SIG-M5 treated with dmso at 0.1 percent for 504 hours (cell line): ENCODE measurements at regions not wholly inside any gene's neighbourhood (a gene's known extent, or its start where the extent isn't known, plus 50 kb on each side); places are given as distances from the start of the nearest gene placed in this dataset.
"Not testable (repeated sequence)": the region's sequence is repeated elsewhere in the genome, so short reads cannot be mapped to it uniquely, and the experiment has no call there.

Source experiments
- DNase-seq: peaks from one replicate; lab custom pipeline; 2025; ENCODE audit not compliant: unreplicated experiment; lab: John Stamatoyannopoulos, UW

DNA sequence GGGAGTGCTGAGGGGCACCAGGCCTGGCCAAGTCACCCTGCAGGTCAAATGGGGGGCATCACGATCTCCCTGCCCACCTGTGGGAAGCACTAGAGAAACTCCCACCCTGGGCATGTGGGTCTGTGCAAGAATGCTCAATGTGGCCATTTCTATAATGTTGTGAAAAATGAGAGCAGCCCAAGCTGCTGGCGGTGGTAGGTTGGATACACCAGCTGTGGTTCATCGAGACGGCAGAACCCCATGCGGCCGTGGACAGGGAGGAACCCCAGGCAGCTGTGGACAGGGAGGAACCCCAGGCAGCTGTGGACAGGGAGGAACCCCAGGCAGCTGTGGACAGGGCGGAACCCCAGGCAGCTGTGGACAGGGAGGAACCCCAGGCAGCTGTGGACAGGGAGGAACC lies 129.1 kb downstream of the BRD1 start:
- not testable (repeated sequence) for DNase-seq

DNA sequence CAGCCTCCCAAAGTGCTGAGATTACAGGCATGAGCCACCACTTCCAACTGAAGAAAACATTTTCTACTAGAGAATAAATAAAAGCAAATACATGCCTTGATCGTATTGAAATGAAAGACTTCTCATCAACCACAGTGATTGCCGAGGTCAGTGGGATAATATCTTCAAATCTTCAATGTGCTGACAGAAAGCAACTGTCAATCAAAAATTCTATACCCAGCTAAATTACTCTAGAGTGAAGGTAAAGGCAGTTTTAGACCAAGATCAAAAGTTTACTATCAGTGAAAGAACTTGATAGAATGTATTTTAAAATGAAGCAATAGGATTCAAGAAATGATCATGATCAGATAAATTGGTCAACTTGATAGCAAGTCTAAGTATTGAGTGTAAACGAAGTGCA lies 130.6 kb downstream of the BRD1 start:
- no peak for DNase-seq

DNA sequence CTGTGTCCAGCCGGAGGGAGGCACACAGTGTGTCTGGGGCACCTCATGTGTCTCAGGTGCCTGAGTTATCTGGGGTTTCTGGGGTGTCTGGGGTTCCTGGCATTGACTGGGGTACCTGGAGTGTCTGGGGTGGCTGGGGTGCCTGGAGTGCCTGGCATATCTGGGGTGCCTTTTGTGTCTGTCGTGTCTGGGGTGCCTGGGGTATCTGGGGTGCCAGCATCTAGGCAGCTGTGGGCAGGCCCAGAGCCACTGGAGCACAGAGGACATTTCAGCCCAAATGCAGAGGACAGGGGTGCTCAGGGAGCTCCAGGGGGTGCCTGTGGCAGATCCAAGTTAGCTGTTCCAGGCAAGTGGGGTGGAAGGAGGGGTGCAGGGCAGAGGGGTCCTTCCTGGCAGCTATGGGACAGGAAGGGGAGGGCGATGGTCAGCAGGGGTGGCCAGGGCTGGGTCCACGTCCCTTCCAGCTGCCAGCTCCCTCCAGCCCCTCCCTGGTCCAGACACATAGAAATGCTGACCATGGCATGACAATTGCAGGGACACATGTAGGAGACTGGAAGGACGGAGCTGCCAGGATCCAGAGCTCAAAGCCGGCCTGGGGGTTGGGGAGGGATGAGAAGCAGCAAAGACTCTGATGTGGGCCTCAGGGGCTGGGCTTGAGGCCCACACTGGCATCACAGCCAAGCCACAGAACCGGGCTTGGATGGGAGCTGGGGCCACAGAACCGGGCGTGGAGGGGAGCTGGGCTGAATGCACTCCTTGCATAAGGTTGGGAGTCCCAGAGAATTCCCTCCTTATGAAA lies 133.0 kb downstream of the BRD1 start:
- DNase-seq: no peak

DNA sequence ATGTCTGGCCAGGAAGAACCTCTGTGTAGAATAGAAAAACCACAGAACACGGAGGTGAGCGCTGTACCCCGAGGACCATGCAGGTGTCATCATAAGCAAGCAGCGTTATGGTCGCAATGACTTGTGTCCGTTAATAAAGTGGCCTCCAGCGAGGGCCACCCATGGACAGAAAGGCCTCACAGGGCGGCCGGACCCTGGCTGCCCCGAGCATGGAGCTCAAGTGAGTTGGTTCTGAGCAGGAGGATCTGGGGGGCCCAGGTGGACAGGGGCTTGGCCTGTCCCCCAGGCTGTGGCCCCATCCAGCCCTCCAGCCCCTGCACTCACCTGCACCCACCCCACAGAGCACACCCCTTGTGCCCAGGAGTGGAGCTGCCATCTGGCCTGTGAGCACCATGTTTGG lies 133.8 kb downstream of the BRD1 start:
- no peak for DNase-seq

DNA sequence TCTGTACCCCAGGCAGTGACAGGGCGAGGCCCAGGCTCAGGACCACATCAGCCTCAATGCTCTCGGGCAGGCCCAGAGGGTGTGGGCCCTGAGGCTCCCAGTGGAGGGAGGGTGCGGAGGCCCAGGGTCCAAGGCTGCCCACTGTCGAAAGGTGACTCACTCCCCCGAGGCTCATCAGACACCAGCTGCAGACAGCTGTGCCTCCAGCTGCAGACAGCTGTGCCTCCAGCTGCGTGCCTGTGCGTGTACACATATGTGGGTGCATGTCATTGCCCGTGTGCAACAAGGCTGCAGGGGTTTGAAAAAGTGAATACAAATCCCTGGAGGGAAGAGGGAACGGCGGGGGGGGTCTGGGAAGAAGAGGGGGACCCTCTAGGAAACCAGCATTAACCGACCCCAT lies 134.3 kb downstream of the BRD1 start:
- DNase-seq: no peak

DNA sequence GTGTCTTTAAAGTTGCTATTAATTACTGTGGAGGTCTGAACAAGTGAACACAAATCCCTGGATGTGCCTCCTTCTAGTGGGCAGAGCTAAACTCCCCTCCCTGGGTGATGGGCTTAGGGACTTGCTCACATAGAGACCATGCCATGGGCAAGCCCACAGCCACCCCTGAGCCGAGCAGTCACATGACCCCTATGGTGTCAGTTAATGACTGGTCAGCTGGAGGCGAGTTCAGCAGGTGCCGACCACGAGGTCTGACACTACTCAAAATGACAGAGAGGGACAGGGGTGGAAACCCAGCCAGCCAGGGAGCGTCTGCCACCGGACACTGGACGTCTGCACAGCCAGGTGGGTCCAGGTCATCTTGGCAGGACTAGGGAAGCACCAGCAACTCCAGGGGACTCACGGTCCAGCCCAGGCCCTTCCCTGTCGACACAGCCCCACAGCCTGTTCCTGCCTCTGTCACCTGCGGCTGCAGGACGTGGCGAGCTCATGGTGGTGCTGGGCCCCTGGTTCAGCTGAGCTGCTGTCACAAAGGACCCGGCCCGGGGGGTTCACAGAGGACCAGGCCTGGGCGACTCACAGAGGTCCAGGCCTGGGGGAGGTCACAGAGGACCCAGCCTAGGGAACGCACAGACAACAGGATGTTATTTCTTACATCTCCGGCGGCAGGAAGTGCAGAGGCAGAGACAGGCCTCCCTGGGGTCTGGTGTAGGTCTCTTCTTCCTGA lies 135.0 kb downstream of the BRD1 start:
- no peak for DNase-seq

DNA sequence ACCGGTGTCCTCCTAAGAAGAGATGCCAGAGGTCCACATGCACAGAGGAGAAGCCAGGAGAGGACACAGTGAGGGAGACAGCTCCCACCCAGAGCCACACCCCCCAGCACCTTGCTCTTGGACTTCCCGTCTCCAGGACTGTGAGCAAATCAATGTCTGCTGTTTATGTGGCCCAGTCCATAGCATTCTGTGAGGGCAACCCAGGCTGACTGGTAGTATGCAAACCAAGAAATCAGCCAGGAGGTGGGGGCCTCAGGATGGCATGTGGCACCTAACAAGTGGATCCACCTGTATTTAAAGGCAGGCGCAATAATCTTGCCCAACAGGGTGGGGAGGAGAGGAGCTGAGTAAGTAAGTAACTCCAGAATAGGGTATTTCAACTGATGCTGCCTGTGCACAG lies 136.4 kb downstream of the BRD1 start:
- DNase-seq: no peak

DNA sequence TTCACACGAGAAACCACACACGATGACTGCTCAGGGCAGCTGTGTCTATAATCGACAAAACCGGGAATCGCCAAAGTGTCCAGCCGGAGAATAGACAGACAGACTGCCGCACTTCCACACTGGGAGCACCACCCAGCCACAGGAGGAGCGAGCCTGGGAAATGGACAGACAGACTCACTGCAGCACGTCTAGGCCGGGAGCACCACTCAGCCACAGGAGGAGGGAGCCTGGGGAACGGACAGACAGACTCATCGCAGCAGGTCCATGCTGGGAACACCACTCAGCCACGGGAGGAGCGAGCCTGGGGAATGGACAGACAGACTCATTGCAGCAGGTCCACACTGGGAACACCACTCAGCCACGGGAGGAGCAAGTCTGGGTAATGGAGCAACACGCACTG lies 137.2 kb downstream of the BRD1 start:
- DNase-seq: no peak

DNA sequence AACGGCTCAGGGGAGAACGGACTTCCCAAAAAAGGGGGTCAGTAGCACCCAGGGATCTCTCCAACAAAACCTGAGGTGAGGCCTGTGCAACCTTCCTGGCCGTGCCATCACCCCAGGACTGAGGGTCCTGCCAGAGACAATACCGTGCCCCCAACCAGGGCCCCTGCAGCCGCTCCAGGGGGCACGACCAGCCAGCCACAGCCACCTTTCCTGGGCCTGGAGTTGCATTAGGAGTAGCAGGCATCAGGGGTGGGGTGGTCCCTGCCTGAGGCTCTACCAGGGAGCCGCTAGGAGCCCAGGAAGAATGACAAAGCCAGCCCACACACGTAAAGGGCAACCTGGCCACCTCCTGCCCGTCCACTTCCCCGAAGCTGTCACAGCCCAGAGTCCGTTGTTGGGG lies 137.8 kb downstream of the BRD1 start:
- DNase-seq: no peak

DNA sequence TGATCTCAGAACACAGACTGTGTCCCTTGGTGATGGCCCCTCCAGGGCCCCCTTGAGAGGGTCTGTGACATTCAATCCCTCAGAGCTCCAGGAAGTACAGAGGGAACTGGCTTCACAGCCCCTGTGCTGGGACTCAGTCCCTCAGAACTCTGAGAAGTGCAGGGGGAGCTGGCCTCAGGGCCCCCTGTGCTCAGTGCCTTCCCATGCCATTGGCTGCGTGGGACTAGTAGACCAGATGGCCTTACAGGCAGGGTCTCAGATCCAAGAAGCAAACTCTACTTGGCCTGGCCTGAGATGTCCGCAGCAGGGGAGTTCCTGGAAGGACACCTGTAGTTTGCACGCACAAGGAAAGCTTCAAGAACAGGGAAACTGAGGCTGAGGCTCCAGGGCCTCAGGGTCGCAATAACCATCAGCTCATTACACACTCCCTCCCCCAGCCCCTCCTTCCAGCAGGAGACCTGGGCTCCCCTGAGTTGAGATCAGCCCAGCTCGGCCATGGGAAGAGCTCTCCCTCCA lies 138.4 kb downstream of the BRD1 start:
- DNase-seq: no peak

DNA sequence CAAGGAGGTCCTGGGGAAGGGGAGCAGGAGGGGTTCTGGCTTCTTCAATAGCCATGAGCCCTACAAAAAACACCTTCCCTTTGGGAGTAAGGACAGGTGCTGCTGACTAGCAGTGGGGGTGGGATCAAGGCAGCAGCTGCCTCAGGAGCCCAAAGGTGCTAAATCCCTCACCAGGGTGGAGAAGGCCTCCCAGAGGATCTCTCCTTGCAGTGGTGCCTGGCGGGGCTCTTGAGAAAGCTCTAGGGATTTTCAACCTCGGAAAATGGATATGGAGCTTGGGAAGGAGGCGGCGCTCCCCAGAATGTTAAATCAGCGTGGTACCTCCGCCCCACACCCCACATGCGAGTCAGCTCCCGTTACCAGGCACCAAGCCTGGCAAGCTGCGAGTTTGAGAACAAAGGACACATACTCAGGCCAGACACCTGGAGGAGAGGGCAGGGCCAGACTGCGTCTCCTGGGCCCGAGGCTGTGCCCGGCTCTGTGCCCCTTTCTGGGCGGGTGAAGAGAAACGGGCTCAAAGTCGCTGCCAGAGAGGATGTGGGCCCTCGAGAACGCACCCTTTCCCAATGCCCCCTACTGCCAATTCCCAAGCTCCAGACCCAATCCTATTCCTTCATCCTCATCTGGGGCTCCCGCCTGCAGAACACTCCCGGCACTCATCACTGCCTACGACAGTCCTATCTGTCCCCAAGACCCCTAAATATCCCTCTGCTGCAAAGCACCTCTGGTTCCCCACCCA lies 139.0 kb downstream of the BRD1 start:
- DNase-seq: no peak

DNA sequence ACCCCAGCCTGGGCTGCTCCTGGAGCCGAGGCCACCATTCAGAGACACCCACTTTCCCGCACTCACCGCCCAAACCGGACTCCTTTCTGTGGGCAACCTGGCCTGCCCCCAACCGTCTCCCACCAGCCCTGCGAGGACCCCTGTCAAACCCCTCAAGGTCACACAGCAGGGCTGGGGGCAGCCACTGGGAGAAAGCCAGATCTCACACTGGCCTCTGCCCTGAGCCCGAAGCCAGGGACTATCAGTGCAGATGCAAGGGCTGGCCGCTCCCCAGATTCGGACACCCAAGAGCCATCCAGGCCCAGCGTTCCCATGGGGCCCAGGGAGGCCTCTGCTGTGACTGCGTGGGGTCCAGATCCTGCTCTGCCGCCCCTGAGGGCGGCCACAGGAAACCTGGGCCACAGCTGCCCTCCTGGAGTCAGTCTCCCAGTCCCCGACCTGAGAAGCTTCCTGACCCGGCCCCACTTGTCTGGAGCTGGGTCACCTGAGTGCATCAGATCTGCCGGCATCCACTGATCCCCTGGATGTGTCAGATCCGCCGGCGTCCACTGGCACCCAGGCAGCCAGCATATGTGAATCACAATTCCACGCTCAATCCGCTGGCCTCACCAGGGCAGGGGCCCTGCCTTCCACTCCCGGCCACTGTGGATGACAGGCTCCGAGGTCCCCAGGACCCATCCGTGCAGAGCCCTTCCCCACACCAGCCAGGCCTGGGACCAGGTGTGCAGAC lies 139.7 kb downstream of the BRD1 start:
- no peak for DNase-seq

DNA sequence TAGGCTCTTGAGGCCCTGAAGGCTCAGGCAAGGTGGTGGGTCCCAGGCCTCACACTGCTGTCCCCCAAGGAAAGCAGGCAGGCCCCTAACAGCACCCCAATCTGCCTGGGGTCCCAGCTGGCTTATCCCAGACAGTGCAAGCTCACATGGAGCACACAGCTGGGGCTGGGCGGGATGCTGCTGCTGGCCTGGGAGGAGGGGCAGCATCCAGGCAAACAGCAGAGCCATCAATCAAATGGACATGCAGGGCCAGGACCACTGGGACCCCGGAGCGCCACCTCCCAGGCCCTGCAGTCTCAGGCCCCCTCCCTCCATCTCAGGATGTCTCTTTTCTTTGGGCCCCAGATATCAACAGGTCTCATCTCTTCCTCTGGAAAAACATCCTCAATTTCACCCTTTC lies 140.3 kb downstream of the BRD1 start:
- DNase-seq: no peak

DNA sequence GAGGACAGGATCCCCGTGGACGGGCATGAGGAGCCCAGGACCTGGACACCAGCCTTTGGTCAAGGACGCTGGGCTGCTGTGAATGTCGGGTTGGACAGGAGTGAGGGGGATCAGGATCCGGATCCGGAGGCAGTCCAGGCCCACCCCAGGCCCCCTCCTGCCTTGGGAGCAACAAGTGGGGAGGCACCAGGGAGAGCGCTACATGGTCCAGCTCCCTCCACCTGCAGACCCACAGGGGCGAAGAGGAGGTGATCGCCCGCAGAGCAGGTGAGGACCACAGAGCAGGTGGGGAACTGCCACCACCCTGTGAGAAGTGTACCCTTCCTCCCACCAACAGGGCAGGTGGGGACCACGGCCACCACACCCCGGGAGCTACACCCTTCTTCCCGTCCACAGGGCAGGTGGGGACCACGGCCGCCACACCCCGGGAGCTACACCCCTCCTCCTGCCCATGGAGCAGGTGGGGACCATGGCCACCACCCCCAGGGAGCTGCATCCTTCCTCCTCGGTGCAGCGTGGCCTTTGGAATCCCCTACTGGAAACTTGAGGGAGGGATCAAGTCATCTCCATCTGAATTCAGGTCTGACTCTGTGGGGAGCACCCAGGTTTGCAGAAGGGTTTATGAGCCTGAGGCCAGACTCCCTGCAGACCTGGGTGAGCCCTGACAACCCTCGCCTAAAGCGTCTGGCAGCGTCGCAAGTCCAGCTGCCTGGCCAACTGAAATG lies 141.0 kb downstream of the BRD1 start:
- DNase-seq: no peak

DNA sequence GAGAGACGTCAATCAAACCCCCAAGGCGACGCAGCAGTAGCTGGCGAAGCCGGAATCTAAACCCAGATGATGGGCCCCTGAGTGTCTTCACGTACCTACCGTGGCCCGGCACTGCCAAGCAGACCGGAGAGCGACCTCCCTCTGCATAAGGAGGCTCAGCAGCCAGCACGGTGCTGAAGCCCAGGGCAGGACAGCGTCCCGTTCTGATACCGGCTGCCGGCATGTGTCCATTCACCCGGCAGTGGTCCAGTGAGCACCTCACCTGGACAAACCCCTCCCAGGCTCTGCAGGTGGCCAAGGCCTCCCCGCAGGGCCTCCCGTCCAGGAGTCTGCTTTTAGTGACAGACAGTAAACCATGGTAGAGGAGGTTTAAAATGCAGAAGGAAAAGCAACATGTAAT lies 142.0 kb downstream of the BRD1 start:
- DNase-seq: no peak

DNA sequence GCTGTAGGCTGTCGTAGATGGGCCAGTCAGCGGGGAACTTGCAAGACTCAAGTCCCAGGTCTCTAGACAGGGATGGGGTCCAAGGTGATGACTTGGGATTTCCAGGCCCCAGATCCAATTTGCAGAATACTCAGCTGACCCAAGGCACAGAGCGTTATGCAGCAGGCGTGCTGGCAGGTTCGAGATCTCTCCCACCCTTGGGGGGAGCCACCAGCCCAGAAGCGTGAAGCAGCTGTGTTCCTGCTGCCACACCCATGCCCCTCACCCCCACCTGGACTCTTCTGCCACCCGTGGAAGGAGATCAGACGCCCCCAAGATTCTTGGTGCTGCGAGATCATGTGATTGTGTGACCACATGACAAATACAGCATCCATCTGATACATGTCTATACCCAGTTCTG lies 142.6 kb downstream of the BRD1 start:
- DNase-seq: no peak

DNA sequence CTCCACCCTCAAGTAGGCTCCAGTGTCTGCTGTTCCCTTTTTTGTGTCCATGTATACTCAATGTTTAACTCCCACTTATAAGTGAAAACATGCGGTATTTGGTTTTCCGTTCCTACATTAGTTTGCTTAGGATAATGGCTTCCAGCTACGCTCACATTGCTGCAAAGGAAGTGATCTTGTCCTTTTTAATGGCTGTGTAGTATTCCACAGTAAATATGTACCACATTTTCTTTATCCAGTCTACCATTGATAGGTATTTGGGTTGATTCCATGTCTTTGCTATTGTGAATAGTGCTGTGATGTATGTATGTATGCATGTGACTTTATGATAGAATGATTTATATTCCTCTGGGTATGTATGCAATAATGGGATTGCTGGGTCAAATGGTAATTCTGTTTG lies 144.6 kb downstream of the BRD1 start:
- no peak for DNase-seq

DNA sequence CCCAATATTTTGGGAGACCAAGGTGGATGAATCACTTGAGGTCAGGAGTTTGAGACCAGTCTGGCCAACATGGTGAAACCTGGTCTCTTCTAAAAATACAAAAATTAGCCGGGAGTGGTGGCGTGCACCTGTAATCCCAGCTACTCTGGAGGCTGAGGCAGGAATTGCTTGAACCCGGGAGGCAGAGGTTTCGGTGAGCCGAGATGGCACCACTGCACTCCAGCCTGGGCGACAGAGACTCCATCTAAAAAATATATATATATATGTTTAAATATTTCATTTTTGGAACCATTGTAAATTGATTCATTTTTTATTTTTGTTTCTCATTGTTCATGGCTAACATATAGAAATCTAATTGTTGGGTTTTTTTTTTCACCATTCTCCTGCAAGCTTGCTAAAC lies 146.9 kb downstream of the BRD1 start:
- not testable (repeated sequence) for DNase-seq

DNA sequence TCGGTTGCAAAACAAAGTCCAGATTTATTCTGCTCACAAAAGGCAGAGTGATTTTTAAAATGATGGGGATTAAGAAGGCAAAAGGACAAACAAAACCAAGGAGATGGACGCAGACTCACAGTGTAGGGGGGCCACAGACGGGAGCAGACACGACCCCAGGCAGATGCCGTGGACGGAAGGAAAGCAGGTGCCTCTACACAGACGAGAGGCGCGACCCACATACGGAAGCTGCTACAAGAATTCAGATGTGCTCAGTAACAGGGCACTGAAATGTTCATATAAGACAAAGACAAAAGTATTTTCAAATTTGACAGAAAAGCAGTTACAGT lies 148.9 kb downstream of the BRD1 start:
- no peak for DNase-seq

DNA sequence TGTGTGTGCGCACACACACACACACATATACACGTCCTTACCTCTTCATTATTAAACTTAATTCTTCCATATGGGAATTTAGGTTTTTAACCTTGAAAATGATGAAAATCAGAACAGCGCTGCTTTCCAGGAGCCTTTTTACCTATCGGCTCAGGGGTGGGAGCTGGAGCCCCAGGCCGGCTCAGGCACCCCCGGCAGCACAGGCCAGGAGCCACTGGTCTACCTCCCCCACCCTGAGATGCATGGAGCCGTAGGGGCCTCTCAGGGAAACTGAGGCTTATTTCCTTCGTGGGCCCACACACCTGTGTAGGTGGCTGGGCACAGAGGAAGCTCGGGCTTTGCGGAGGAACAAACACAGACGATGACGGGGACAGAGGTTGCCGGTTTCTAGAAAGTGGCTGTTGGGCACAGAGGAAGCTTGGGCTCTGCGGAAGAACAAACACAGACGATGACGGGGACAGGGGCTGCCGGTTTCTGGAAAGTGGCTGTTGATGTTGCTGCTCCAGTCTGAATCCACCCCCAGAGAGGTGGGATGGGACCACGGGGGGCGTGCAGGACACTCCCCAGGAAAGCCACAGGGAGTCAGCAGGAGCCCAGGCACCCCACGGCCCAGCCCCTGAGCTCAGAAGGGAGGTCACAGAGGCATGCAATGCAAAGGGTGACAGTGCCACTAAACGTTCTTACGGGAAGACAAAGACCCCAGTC lies 149.4 kb downstream of the BRD1 start:
- no peak for DNase-seq
